ENCODE measurements at regions not wholly inside any gene's neighbourhood (a gene's known extent, or its start where the extent isn't known, plus 50 kb on each side); places are given as distances from the start of the nearest gene placed in this dataset.

DNA sequence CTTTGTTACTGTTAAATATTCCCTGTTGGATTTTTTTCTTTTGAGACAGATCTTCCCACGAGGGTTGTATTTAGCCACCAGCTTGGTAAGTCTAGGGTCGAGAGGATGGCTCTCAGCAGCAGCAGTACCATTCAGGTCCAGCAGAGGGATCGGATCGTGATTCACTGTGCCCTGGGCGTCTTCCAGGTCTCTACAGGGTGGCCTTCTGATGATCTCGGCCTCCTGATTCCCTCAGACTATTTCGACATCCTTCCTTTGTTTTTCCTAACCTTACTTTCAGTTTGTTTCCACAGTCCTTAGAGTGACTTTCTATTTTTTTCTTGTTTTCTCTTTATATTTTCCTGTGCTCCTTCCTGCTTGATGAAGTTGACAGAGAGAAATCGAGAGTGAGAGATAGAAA is 1436.9 kb downstream of the UQCRFS1 start:
- peak; percentile 20 for DNase-seq

DNA sequence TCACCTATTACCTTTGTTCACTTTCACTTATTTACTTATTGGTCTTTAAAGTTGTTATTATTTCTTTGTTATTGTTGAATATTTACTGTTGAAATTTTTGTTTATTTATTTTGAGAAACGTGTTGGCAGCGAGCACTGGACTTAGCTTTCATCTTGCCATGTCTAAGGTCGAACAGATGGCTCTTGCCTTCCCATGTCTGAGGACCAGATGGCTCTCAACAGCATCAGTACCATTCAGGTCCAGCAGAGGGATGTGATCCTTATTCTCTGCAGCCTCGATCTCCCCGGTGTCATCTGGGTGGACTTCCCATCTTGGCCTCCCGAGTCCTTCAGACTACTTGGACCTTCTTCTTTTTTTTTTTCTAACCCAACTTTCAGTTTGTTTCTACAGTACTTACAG is 1437.6 kb downstream of the UQCRFS1 start:
- no peaks in the 10 kb centered on the region for H3K27me3 Mint-ChIP-seq
- DNase-seq (no peak), ATAC-seq (no peak)
- intact Hi-C loops (cut with micrococcal nuclease), result no loop called here
- peaks cover 63% of the 10 kb centered on the region for H3K36me3 Mint-ChIP-seq (ENCODE audit: low read depth)
- H3K27ac Mint-ChIP-seq, result no peak overlapping the region
- POLR2A ChIA-PET, result no interaction called here
- peaks cover 74% of the 10 kb centered on the region for H3K9me3 Mint-ChIP-seq
- no peak overlapping the region for H3K4me3 Mint-ChIP-seq
- CTCF ChIA-PET, result interaction anchor here (0.6 kb wide), 1 partner anchor 89 kb away, joined by 3 read pairs; no protein-coding TSS in a partner anchor
- no peaks in the 10 kb centered on the region for H3K4me1 Mint-ChIP-seq (ENCODE audit: low read depth)
- TF ChIP-seq CTCF (IDR thresholded peaks at IDR 0.05), result no peak

More for the DNA sequence above, 1436.9 kb downstream of the UQCRFS1 start:
- CTCF ChIA-PET, result no interaction called here
- Mint-ChIP-seq H3K27ac (no peak overlapping the region), H3K27me3 (no peaks in the 10 kb centered on the region), H3K4me3 (no peak overlapping the region), H3K4me1 (ENCODE audit: low read depth) (no peaks in the 10 kb centered on the region), H3K36me3 (ENCODE audit: low read depth) (peaks cover 65% of the 10 kb centered on the region), H3K9me3 (peaks cover 67% of the 10 kb centered on the region)
- TF ChIP-seq CTCF (IDR thresholded peaks at IDR 0.05), result peak; percentile 12
- ATAC-seq, result no peak
- intact Hi-C loops (cut with micrococcal nuclease), result no loop called here
- POLR2A ChIA-PET, result no interaction called here

DNA sequence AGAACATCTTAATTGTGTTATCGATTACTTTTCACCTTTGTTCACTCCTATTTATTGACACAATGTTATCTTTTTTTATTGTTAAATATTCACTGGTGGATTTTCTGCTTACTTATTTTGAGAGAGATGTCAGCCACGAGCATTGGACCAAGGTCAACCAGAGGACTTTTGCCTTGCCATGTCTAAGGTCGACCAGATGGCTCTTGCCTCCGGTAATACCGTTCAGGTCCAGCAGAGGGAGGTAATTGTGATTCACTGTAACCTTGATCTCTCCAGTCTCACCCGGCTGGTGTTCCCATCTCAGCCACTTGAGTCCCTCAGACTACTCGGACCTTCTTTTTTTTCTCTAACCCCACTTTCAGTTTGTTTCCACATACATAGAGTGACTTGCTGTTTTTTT is 1438.1 kb downstream of the UQCRFS1 start:
- CTCF ChIA-PET, result no interaction called here
- POLR2A ChIA-PET, result no interaction called here
- no peaks in the 10 kb centered on the region for H3K4me1 Mint-ChIP-seq (ENCODE audit: low read depth)
- H3K27me3 Mint-ChIP-seq, result no peaks in the 10 kb centered on the region
- intact Hi-C loops (cut with micrococcal nuclease), result no loop called here
- H3K27ac Mint-ChIP-seq, result no peak overlapping the region
- ATAC-seq (no peak), DNase-seq (peak; percentile 50)
- TF ChIP-seq CTCF (IDR thresholded peaks at IDR 0.05), result peak; percentile 48
- peaks cover 79% of the 10 kb centered on the region for H3K9me3 Mint-ChIP-seq
- no peak overlapping the region for H3K4me3 Mint-ChIP-seq
- H3K36me3 Mint-ChIP-seq (ENCODE audit: low read depth), result peaks cover 67% of the 10 kb centered on the region

DNA sequence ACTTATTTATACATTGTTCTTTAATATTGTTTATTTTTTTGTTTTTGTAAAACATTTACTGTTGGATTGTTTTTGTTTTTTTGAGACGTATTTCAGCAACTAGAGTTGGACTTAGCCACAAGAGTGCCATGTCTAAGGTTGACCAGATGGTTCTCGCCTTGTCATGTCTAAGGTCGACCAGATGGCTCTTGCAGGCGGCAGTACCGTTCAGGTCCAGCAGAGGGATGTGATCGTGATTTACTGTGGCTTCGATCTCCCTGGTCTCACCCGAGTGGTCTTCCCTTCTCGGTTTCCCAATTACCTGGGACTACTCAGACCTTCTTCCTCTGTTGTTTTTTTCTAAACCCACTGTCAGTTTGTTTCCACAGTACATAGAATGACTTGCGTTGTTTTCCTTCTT is 1438.6 kb downstream of the UQCRFS1 start:
- peaks cover 65% of the 10 kb centered on the region for H3K36me3 Mint-ChIP-seq (ENCODE audit: low read depth)
- intact Hi-C loops (cut with micrococcal nuclease), result no loop called here
- H3K27ac Mint-ChIP-seq, result no peak overlapping the region
- H3K4me1 Mint-ChIP-seq (ENCODE audit: low read depth), result no peaks in the 10 kb centered on the region
- H3K9me3 Mint-ChIP-seq, result peaks cover 83% of the 10 kb centered on the region
- TF ChIP-seq CTCF (IDR thresholded peaks at IDR 0.05), result no peak
- POLR2A ChIA-PET, result no interaction called here
- DNase-seq, result peak; percentile 14
- CTCF ChIA-PET, result no interaction called here
- H3K27me3 Mint-ChIP-seq, result no peaks in the 10 kb centered on the region
- ATAC-seq, result no peak
- no peak overlapping the region for H3K4me3 Mint-ChIP-seq

DNA sequence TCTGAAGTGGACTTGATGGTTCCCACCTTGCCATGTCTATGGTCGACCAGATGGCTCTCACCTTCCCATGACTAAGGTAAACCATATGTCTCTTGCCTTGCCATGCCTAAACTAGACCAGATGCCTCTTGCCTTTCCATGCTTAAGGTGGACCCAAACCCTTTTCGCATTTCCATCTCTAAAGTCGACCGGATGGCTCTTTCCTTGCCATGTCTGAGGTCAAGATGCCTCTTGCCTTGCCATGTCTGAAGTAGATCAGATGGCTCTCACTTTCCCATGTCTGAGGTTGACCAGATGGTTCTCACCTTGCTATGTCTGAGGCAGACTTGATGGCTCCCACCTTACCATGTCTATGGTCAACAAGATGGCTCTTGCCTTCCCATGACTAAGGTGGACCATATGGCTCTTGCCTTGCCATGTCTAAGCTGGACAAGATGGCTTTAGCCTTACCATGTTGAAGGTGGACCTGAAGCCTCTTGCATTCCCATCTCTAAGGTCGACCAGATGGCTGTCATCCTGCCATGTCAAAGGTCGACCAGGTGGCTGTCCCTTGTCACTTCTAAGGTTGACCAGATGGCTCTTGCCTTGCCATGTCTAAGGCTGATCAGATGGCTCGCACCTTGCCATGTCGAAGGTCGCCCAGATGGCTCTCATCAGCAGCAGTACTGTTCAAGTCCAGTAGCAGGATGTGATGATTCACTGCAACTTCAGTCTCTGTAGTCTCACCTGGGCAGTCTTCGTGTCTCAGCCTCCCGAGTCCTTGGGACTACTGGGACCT is 1439.4 kb downstream of the UQCRFS1 start:
- H3K36me3 Mint-ChIP-seq (ENCODE audit: low read depth), result peaks cover 57% of the 10 kb centered on the region
- H3K9me3 Mint-ChIP-seq, result peaks cover 84% of the 10 kb centered on the region
- H3K4me3 Mint-ChIP-seq, result no peak overlapping the region
- no peak for DNase-seq
- intact Hi-C loops (cut with micrococcal nuclease), result no loop called here
- ChIA-PET POLR2A (no interaction called here), CTCF (no interaction called here)
- H3K4me1 Mint-ChIP-seq (ENCODE audit: low read depth), result no peaks in the 10 kb centered on the region
- H3K27me3 Mint-ChIP-seq, result no peaks in the 10 kb centered on the region
- no peak overlapping the region for H3K27ac Mint-ChIP-seq
- no peak for ATAC-seq
- TF ChIP-seq CTCF (IDR thresholded peaks at IDR 0.05), result no peak

All from activated CD8-positive, alpha-beta T cell treated with anti-CD3 and anti-CD28 coated beads for 36 hours (primary cell).